KMS-11 (cell line): ENCODE measurements at regions not wholly inside any gene's neighbourhood (a gene's known extent, or its start where the extent isn't known, plus 50 kb on each side); places are given as distances from the start of the nearest gene placed in this dataset.

Experiments
- H2AFZ ChIP-seq: fragments of 200-600 bp; sonication (generic); 2 replicates; pipeline ENCODE4 v1.6.1; 2016; ENCODE audit warnings: antibody characterized with exemption, mixed run types, low read depth
- H3K27ac ChIP-seq: fragments of 200-600 bp; sonication (generic); 2 replicates; pipeline ENCODE4 v1.6.1; 2016; ENCODE audit warnings: mild to moderate bottlenecking, mixed run types
- H3K27me3 ChIP-seq: fragments of 200-600 bp; sonication (generic); 2 replicates; pipeline ENCODE4 v1.6.1; 2017; ENCODE audit warnings: mild to moderate bottlenecking, low read depth, mixed run types, moderate library complexity; ENCODE audit not compliant: insufficient read depth
- H3K36me3 ChIP-seq: fragments of 200-600 bp; sonication (generic); 2 replicates; pipeline ENCODE4 v1.6.1; 2017; ENCODE audit warnings: mild to moderate bottlenecking, mixed run types; ENCODE audit not compliant: insufficient read depth
- H3K4me1 ChIP-seq: fragments of 200-600 bp; sonication (generic); 2 replicates; pipeline ENCODE4 v1.6.1; 2016; ENCODE audit warnings: mild to moderate bottlenecking, low read depth, mixed run types; ENCODE audit not compliant: poor library complexity, severe bottlenecking
- H3K4me2 ChIP-seq: fragments of 200-600 bp; sonication (generic); 2 replicates; pipeline ENCODE4 v1.7.0; 2016; ENCODE audit warnings: mild to moderate bottlenecking, mixed run types
- H3K4me3 ChIP-seq: fragments of 200-600 bp; sonication (generic); IDR thresholded peaks from 2 replicates; pipeline ENCODE4 v1.6.1; 2017; ENCODE audit warnings: low read depth, low read length, mixed read lengths; ENCODE audit not compliant: insufficient read depth
- H3K79me2 ChIP-seq: fragments of 200-600 bp; sonication (generic); 2 replicates; pipeline ENCODE4 v1.6.1; 2016; ENCODE audit warnings: low read depth, mixed run types; ENCODE audit not compliant: insufficient read depth
- H3K9ac ChIP-seq: fragments of 200-600 bp; sonication (generic); 2 replicates; pipeline ENCODE4 v1.6.1; 2016; ENCODE audit warnings: mild to moderate bottlenecking, mixed run types
- H4K20me1 ChIP-seq: fragments of 200-600 bp; sonication (generic); 2 replicates; pipeline ENCODE4 v1.6.1; 2016; ENCODE audit warnings: mild to moderate bottlenecking, mixed run types; ENCODE audit not compliant: insufficient read depth
- CTCF ChIP-seq: fragments of 200-600 bp; sonication (generic); conservative IDR thresholded peaks from 2 replicates; pipeline ENCODE4 v1.6.1; 2017; ENCODE audit warnings: low read depth, mild to moderate bottlenecking, antibody characterized with exemption, low read length, moderate library complexity, mixed read lengths

GRCh38 chr2:120607506-120607905 is 128.2 kb upstream of the GLI2 start:
- H3K27me3 ChIP-seq, result no peaks in the 10 kb centered on the region
- no peak overlapping the region for H2AFZ ChIP-seq
- H3K9ac ChIP-seq, result no peak overlapping the region
- no peaks in the 10 kb centered on the region for H3K36me3 ChIP-seq
- no peak overlapping the region for H3K4me2 ChIP-seq
- H3K4me1 ChIP-seq, result no peaks in the 10 kb centered on the region
- H3K4me3 ChIP-seq, result no peak overlapping the region
- no peaks in the 10 kb centered on the region for H3K79me2 ChIP-seq
- TF ChIP-seq CTCF, result no peak
- no peaks in the 10 kb centered on the region for H4K20me1 ChIP-seq
- no peak overlapping the region for H3K27ac ChIP-seq

GRCh38 chr2:120607996-120608395 is 127.7 kb upstream of the GLI2 start:
- no peak overlapping the region for H2AFZ ChIP-seq
- no peak overlapping the region for H3K4me3 ChIP-seq
- H3K9ac ChIP-seq, result no peak overlapping the region
- no peak overlapping the region for H3K4me2 ChIP-seq
- TF ChIP-seq CTCF, result no peak
- H3K4me1 ChIP-seq, result no peaks in the 10 kb centered on the region
- no peaks in the 10 kb centered on the region for H4K20me1 ChIP-seq
- H3K27ac ChIP-seq, result no peak overlapping the region
- no peaks in the 10 kb centered on the region for H3K36me3 ChIP-seq
- H3K27me3 ChIP-seq, result no peaks in the 10 kb centered on the region
- no peaks in the 10 kb centered on the region for H3K79me2 ChIP-seq

GRCh38 chr2:120609826-120610395 is 125.8 kb upstream of the GLI2 start:
- Histone ChIP-seq H4K20me1 (no peaks in the 10 kb centered on the region), H2AFZ (no peak overlapping the region), H3K27ac (no peak overlapping the region), H3K36me3 (no peaks in the 10 kb centered on the region), H3K4me1 (no peaks in the 10 kb centered on the region), H3K4me2 (no peak overlapping the region), H3K4me3 (no peak overlapping the region), H3K9ac (no peak overlapping the region), H3K27me3 (no peaks in the 10 kb centered on the region), H3K79me2 (no peaks in the 10 kb centered on the region)
- TF ChIP-seq CTCF, result no peak

- no peak overlapping the region for H3K4me3 ChIP-seq
- H3K27ac ChIP-seq, result no peak overlapping the region
- H4K20me1 ChIP-seq, result no peaks in the 10 kb centered on the region
- no peak overlapping the region for H3K4me2 ChIP-seq
- H3K4me1 ChIP-seq, result no peaks in the 10 kb centered on the region
- H3K36me3 ChIP-seq, result no peaks in the 10 kb centered on the region
- no peak overlapping the region for H3K9ac ChIP-seq
- no peaks in the 10 kb centered on the region for H3K79me2 ChIP-seq
- no peak overlapping the region for H2AFZ ChIP-seq
- no peak for TF ChIP-seq CTCF
- H3K27me3 ChIP-seq, result no peaks in the 10 kb centered on the region
Observed at GRCh38 chr2:120611016-120611415, 124.7 kb upstream of the GLI2 start.
